ENCODE measurements at regions not wholly inside any gene's neighbourhood (a gene's known extent, or its start where the extent isn't known, plus 50 kb on each side); places are given as distances from the start of the nearest gene placed in this dataset.
A peak's percentile ranks its signal among the peaks of the same experiment; 100 is the strongest.
"Not testable (repeated sequence)": the region's sequence is repeated elsewhere in the genome, so short reads cannot be mapped to it uniquely, and the experiment has no call there.

GRCh38 chr5:10109299-10109698 is 140.4 kb downstream of the ATPSCKMT start:
- DNase-seq (ENCODE audit: low read depth) = no peak
- no peak for TF ChIP-seq CTCF (conservative IDR thresholded peaks at IDR 0.05; ENCODE audit: low read depth, low read length)
- H3K4me3 ChIP-seq (ENCODE audit: low read depth, low read length) = no peak overlapping the region

GRCh38 chr5:10106806-10107205 is 142.9 kb downstream of the ATPSCKMT start:
- no peak overlapping the region for H3K4me3 ChIP-seq (ENCODE audit: low read depth, low read length)
- peak; percentile 21 for DNase-seq (ENCODE audit: low read depth)
- TF ChIP-seq CTCF (conservative IDR thresholded peaks at IDR 0.05; ENCODE audit: low read depth, low read length) = no peak

- DNase-seq (ENCODE audit: low read depth) = no peak
- TF ChIP-seq CTCF (conservative IDR thresholded peaks at IDR 0.05; ENCODE audit: low read depth, low read length) = no peak
- no peak overlapping the region for H3K4me3 ChIP-seq (ENCODE audit: low read depth, low read length)
These were observed 143.4 kb downstream of the ATPSCKMT start for GRCh38 chr5:10106285-10106684.

- no peak overlapping the region for H3K4me3 ChIP-seq (ENCODE audit: low read depth, low read length)
- no peak for TF ChIP-seq CTCF (conservative IDR thresholded peaks at IDR 0.05; ENCODE audit: low read depth, low read length)
- no peak for DNase-seq (ENCODE audit: low read depth)
These were observed 146.8 kb downstream of the ATPSCKMT start for GRCh38 chr5:10102706-10103497.

GRCh38 chr5:10102235-10102634 is 147.5 kb downstream of the ATPSCKMT start:
- H3K4me3 ChIP-seq (ENCODE audit: low read depth, low read length); DNase-seq (ENCODE audit: low read depth): not testable (repeated sequence)

- H3K4me3 ChIP-seq (ENCODE audit: low read depth, low read length) = no peak overlapping the region
- TF ChIP-seq CTCF (conservative IDR thresholded peaks at IDR 0.05; ENCODE audit: low read depth, low read length) = no peak
- DNase-seq (ENCODE audit: low read depth) = no peak
These were observed 150.1 kb downstream of the ATPSCKMT start for GRCh38 chr5:10099548-10099947.

DNA sequence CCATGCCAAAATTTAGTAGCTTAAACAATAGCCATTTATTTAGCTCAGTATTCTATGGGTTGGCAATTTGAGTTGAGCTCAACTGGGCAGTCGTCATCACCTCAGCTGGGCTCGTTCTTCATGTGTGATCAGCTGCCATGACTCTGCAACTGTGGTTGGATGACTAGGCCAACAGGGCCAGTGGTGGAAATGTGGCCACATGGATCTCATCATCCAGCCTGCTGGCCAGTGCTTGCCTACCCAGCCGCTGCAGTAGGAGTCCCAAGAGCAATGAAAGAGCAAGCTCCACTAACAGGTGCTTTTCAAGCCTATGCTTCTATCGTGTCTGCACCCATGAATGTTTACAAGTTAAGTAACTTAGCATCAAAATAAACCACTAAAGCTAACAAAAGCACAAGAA is 158.0 kb downstream of the ATPSCKMT start:
- no peak for TF ChIP-seq CTCF (conservative IDR thresholded peaks at IDR 0.05; ENCODE audit: low read depth, low read length)
- no peak for DNase-seq (ENCODE audit: low read depth)
- H3K4me3 ChIP-seq (ENCODE audit: low read depth, low read length) = no peak overlapping the region

All from choroid plexus epithelial cell (primary cell).